Body of pancreas (tissue), 4 donors: ENCODE measurements at regions not wholly inside any gene's neighbourhood (a gene's known extent, or its start where the extent isn't known, plus 50 kb on each side); places are given as distances from the start of the nearest gene placed in this dataset.

Source experiments
- ATAC-seq: fragments of 150-250 bp; one replicate; pipeline ENCODE4 v1.9.1; 2016
- DNase-seq, 4 donors: peaks; one replicate each; pipeline ENCODE4 v3.0.0-alpha.2; 2019
- H3K27ac ChIP-seq, 4 donors: fragments of 200-600 bp; sonication (generic); 1 replicate in 3 of 4; 2 replicates in 1 of 4; pipeline versions ENCODE4 v1.5.1 to v1.6.1; 2016 to 2019; ENCODE audit warnings: mild to moderate bottlenecking in 1 of 4, mixed read lengths in 1 of 4, moderate library complexity in 1 of 4
- H3K27me3 ChIP-seq, 2 donors: fragments of 200-600 bp; sonication (generic); one replicate each; pipeline ENCODE4 v1.6.0; 2016; ENCODE audit warnings: mild to moderate bottlenecking in 1 of 2
- H3K36me3 ChIP-seq, 2 donors: fragments of 200-600 bp; sonication (generic); replicated peaks in 1 of 2; 2 replicates each; pipeline ENCODE4 v1.5.1; 2016; ENCODE audit warnings: low read depth in 2 of 2; ENCODE audit not compliant: insufficient read depth in 1 of 2
- H3K4me1 ChIP-seq: fragments of 200-600 bp; sonication (generic); one replicate; pipeline ENCODE4 v1.6.0; 2016
- H3K4me3 ChIP-seq, 2 donors: fragments of 200-600 bp; sonication (generic); 1 replicate in 1 of 2; 2 replicates in 1 of 2; pipeline ENCODE4 v1.5.1; 2016 to 2019
- H3K9me3 ChIP-seq, 3 donors: fragments of 200-600 bp; sonication (generic); 1 replicate in 2 of 3; 2 replicates in 1 of 3; pipeline ENCODE4 v1.5.1; 2016
- POLR2A ChIP-seq, 3 donors: fragments of 450-650 bp; IDR thresholded peaks; one replicate each; pipeline ENCODE4 v1.6.1; 2016; ENCODE audit warnings: antibody characterized with exemption in 3 of 3, mild to moderate bottlenecking in 2 of 3
- WGBS, 2 donors: methylation state at CpG; one replicate each; pipeline ENCODE4 v1.1.5; 2017; 5-methylcytosine and 5-hydroxymethylcytosine counted together
- intact Hi-C: fragments of 100-400 bp; cut with DNase I; formaldehyde crosslinking; loops from one replicate; pipeline ENCODE4 v1.15.1; 2023
- TF ChIP-seq, protein P1 (sequence below), 7 experiments: fragments of 450-650 bp in 4 of 7; fragments of 200-600 bp in 3 of 7; sonication (generic) in 3 of 7; IDR thresholded peaks; one replicate each; pipeline ENCODE4 v1.5.1; 2016 to 2019; ENCODE audit warnings: antibody characterized with exemption in 7 of 7

DNA sequence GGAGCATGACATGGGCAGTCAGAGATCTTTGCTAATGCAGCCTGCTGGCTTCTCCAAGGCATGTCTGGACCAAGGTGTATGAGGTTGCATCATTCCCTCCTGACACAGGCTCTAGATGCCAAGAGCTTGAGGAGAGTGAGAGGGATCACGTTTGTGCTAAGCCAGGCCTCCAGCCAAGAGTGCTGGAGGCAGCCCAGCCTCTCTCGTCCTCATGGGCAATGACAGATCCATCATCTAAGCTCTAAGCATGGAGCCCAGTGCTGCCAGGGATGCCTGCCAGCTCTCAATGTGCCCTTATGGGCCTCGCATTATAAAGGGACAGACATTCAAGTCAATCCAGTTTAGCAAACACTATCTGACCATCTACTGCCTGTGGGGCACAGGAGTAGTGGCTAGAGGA, 136.3 kb upstream of the VSTM2B start:
- no peak for TF ChIP-seq POLR2A (IDR thresholded peaks at IDR 0.05)
- TF ChIP-seq, protein P1, sequence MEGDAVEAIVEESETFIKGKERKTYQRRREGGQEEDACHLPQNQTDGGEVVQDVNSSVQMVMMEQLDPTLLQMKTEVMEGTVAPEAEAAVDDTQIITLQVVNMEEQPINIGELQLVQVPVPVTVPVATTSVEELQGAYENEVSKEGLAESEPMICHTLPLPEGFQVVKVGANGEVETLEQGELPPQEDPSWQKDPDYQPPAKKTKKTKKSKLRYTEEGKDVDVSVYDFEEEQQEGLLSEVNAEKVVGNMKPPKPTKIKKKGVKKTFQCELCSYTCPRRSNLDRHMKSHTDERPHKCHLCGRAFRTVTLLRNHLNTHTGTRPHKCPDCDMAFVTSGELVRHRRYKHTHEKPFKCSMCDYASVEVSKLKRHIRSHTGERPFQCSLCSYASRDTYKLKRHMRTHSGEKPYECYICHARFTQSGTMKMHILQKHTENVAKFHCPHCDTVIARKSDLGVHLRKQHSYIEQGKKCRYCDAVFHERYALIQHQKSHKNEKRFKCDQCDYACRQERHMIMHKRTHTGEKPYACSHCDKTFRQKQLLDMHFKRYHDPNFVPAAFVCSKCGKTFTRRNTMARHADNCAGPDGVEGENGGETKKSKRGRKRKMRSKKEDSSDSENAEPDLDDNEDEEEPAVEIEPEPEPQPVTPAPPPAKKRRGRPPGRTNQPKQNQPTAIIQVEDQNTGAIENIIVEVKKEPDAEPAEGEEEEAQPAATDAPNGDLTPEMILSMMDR (IDR thresholded peaks at IDR 0.05), result no peak
- 17 to 33% methylated on average over 3 of the region's 3 CpGs for WGBS, 2 donors
- no peak for DNase-seq
- Histone ChIP-seq H3K36me3 (no peaks in the 10 kb centered on the region), H3K27me3 (no peaks in the 10 kb centered on the region), H3K4me1 (no peaks in the 10 kb centered on the region), H3K27ac (no peak overlapping the region), H3K4me3 (no peak overlapping the region), H3K9me3 (peaks cover 0 to 15% (median 0%) of the 10 kb centered on the region in 3 donors)
- no peak for ATAC-seq
- intact Hi-C loops, result no loop called here

DNA sequence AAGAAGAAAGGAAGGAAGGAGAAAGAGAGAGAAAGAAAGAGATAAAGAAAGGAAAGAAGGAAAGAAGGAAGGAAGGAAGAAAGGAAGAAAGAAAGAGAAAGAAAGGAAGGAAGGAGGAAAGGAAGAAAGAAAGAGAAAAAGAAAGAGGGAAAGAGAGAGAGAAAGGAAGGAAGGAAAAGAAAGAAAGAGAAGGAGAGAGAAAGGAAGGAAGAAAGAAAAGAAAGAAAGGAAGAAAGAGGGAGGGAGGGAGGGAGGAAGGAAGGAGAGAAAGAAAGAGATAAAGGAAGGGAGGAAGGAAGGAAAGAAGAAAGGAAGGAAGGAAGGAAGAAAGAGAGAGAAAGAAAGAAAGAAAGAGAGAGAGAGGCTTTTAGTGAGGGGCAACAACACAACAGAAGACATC, 135.1 kb upstream of the VSTM2B start:
- Histone ChIP-seq H3K27ac (no peak overlapping the region), H3K4me1 (no peaks in the 10 kb centered on the region), H3K36me3 (no peaks in the 10 kb centered on the region), H3K9me3 (peaks cover 0 to 15% (median 0%) of the 10 kb centered on the region in 3 donors), H3K4me3 (no peak overlapping the region), H3K27me3 (no peaks in the 10 kb centered on the region)
- intact Hi-C loops, result no loop called here
- TF ChIP-seq, protein P1 (IDR thresholded peaks at IDR 0.05), result no peak
- TF ChIP-seq POLR2A (IDR thresholded peaks at IDR 0.05), result no peak
- DNase-seq, result no peak
- no peak for ATAC-seq

DNA sequence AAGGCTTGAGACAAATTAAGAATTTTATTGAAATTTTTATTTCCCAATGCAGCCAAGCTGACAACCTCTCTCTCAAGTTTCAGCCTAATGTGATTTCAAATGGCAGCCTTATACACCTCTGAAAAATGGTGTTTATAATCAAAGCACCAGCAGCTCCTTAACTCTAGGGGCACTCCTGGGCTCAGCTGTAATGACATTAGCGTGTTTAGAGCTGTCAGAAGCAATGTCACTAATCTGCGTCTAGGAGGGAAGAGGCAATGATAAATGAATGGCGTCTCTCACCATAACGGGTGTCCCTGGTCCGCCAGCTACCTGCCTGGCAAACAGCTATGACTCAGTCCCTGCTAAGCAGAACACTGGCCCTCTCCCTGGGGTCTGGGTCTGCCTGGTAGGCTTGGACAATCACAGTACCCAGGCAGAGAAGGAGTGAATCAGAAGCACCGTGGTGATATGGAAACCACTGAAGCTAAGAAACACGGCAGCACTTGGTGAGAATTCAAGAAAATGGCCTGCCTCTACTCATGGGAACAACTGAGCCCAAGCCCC, 131.8 kb upstream of the VSTM2B start:
- Histone ChIP-seq H3K27ac (no peak overlapping the region), H3K4me1 (no peaks in the 10 kb centered on the region), H3K36me3 (no peaks in the 10 kb centered on the region), H3K4me3 (no peak overlapping the region), H3K9me3 (peaks cover 0 to 10% (median 0%) of the 10 kb centered on the region in 3 donors), H3K27me3 (no peaks in the 10 kb centered on the region)
- 36 to 39% methylated on average over 7 of the region's 7 CpGs for WGBS, 2 donors
- no peak for TF ChIP-seq POLR2A (IDR thresholded peaks at IDR 0.05)
- TF ChIP-seq, protein P1 (IDR thresholded peaks at IDR 0.05), result no peak
- intact Hi-C loops, result no loop called here
- ATAC-seq (no peak), DNase-seq (no peak)

DNA sequence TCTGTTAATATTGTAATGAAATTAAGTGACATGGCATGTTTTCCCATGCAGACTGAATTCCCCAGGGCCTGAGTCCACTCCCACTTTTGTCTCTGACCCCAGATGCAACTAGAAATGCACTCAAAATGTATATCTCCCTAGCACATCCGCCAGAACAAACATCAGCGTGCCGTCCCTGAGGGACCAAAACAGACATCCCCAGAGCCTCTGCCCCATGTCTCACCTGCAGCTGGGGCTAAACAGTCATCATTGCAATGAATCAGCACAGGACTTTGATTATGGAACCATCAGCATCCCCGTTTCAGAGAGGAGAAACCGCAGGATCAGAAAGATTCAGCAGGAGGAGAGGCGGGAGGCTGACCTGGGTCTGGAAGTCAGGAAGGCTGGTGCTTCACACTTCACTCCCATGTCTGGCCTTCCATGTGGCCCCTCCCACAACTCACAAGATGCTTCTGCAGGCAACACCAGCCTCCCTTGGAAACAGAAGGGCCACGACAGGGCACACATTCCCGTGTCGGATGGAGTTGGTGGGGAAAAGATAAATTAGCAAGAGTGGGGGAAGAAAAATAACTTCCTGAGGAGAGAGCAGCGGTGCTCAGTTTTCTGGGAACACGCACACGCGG, 130.6 kb upstream of the VSTM2B start:
- no peaks in the 10 kb centered on the region for H3K27me3 ChIP-seq
- no peak for TF ChIP-seq POLR2A (IDR thresholded peaks at IDR 0.05)
- TF ChIP-seq, protein P1 (IDR thresholded peaks at IDR 0.05), result no peak
- no peaks in the 10 kb centered on the region for H3K4me1 ChIP-seq
- no peak for DNase-seq
- H3K27ac ChIP-seq, result no peak overlapping the region
- 32 to 43% methylated on average over 13 of the region's 13 CpGs for WGBS, 2 donors
- intact Hi-C loops, result no loop called here
- no peak for ATAC-seq
- H3K4me3 ChIP-seq, result no peak overlapping the region
- H3K36me3 ChIP-seq, result no peaks in the 10 kb centered on the region
- peaks cover 0 to 10% (median 0%) of the 10 kb centered on the region in 3 donors for H3K9me3 ChIP-seq
